Kidney (tissue), 13 donors: ENCODE measurements at regions not wholly inside any gene's neighbourhood (a gene's known extent, or its start where the extent isn't known, plus 50 kb on each side); places are given as distances from the start of the nearest gene placed in this dataset.

Experiments
- DNase-seq, 5 donors: peaks; one replicate each; pipeline ENCODE4 v3.0.0-alpha.2; 2013 to 2020
- FAIRE-seq: peaks from 2 replicates; lab custom pipeline; 2012; peaks lifted over from hg19 to GRCh38; lab: Jason Lieb, UNC
- H3K27ac ChIP-seq, 2 donors: one replicate each; pipeline ENCODE4 v1.7.0; 2013; ENCODE audit warnings: low read depth in 2 of 2, low read length in 2 of 2, inconsistent platforms in 1 of 2
- H3K27me3 ChIP-seq: one replicate; pipeline ENCODE4 v1.7.1; 2013; ENCODE audit warnings: low read length, inconsistent platforms; ENCODE audit not compliant: control insufficient read depth, insufficient read depth
- H3K36me3 ChIP-seq, 3 donors: one replicate each; pipeline versions ENCODE4 v1.7.0 to v1.7.1; 2013; ENCODE audit warnings: low read length in 3 of 3, control low read depth in 1 of 3, inconsistent platforms in 1 of 3; ENCODE audit not compliant: insufficient read depth in 3 of 3, control insufficient read depth in 2 of 3
- H3K4me1 ChIP-seq, 3 donors: one replicate each; pipeline versions ENCODE4 v1.7.0 to v1.7.1; 2013; ENCODE audit warnings: low read length in 3 of 3, inconsistent platforms in 1 of 3, low read depth in 1 of 3; ENCODE audit not compliant: control insufficient read depth in 2 of 3, insufficient read depth in 2 of 3
- H3K4me3 ChIP-seq, 3 donors: one replicate each; pipeline versions ENCODE4 v1.7.0 to v1.8.1; 2013; ENCODE audit warnings: low read length in 3 of 3, control low read depth in 1 of 3, inconsistent platforms in 1 of 3
- H3K9ac ChIP-seq, 3 donors: one replicate each; pipeline versions ENCODE4 v1.7.0 to v1.7.1; 2013; ENCODE audit warnings: low read length in 3 of 3, control low read depth in 1 of 3, inconsistent platforms in 1 of 3
- H3K9me3 ChIP-seq, 3 donors: one replicate each; pipeline versions ENCODE4 v1.7.0 to v1.7.1; 2013; ENCODE audit warnings: low read length in 3 of 3, control low read depth in 1 of 3, inconsistent platforms in 1 of 3; ENCODE audit not compliant: control insufficient read depth in 2 of 3, insufficient read depth in 1 of 3
- intact Hi-C: fragments of 100-400 bp; cut with DNase I; formaldehyde crosslinking; loops from one replicate; pipeline ENCODE4 v1.11.1; 2022
- TF ChIP-seq, protein P1 (sequence below): IDR thresholded peaks from 3 replicates; pipeline ENCODE4 v1.5.1; 2012; ENCODE audit warnings: mild to moderate bottlenecking, moderate library complexity, borderline replicate concordance; ENCODE audit not compliant: insufficient read depth; ENCODE audit errors: extremely low read depth
- donor health status: control.
- donor health status: control.
- donor health status: control.
- donor health status: control.
- donor health status: control.
- donor health status: DM: yes; HTN: yes; CAD: no.
- donor health status: Normal renal cell carcinoma (clear cell type).

DNA sequence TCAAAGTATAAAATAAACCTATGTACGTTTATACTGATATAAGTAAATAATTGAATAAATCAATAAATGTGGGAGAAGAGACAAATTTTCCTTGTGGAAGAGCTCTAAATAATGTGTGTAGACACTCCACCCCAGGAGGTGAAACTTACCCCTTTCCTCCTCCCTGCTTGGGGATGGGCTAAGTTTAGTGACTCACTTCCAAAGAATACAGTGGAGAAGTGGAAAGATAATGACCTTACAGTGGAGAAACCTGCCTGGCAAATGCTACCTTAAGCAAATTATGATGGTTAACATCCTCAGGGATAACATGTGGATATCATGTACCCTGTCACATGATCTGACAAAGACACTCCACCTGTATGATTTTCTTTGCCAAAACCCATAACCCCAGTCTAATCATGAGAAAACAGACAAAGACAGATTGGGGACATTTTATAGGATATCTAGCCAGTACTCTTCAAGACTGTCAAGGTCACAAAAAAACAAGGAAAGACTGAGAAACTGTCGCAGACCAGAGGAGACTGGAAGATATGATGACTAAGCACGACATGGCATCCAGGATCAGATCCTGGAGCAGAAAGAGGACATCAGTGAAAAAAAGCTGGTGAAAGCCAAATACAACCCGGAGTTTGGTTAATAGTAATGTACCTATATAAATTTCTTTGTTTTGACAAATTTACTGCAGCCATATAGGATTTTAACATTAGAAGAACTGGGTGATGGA is 195.5 kb upstream of the PRDM1 start:
- H3K27ac ChIP-seq: no peak overlapping the region
- H3K36me3 ChIP-seq: no peaks in the 10 kb centered on the region
- H3K4me1 ChIP-seq: no peaks in the 10 kb centered on the region
- no peaks in the 10 kb centered on the region for H3K27me3 ChIP-seq
- H3K9me3 ChIP-seq: no peaks in the 10 kb centered on the region
- H3K9ac ChIP-seq: no peak overlapping the region
- intact Hi-C loops: no loop called here
- FAIRE-seq (no peak), DNase-seq (no peak)
- TF ChIP-seq, protein P1, sequence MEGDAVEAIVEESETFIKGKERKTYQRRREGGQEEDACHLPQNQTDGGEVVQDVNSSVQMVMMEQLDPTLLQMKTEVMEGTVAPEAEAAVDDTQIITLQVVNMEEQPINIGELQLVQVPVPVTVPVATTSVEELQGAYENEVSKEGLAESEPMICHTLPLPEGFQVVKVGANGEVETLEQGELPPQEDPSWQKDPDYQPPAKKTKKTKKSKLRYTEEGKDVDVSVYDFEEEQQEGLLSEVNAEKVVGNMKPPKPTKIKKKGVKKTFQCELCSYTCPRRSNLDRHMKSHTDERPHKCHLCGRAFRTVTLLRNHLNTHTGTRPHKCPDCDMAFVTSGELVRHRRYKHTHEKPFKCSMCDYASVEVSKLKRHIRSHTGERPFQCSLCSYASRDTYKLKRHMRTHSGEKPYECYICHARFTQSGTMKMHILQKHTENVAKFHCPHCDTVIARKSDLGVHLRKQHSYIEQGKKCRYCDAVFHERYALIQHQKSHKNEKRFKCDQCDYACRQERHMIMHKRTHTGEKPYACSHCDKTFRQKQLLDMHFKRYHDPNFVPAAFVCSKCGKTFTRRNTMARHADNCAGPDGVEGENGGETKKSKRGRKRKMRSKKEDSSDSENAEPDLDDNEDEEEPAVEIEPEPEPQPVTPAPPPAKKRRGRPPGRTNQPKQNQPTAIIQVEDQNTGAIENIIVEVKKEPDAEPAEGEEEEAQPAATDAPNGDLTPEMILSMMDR: no peak
- H3K4me3 ChIP-seq: no peak overlapping the region

DNA sequence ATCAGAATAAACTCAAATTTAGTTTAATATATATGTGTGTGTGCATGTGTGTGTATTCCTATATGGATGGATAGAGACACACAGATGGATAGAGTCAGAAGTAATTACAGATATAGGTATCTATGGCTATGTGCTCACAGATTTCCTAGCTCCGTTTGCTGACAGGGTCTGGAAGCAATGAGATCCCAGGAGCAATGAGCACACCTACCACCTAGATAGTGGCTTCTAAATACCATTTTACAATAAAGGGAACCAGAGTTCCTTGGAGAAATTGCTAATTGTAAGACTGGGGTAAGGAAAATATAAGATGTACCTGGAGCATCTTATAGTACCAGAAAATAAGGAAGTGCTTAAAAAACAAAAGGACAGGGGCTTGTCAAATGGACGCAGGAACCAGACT is 196.2 kb upstream of the PRDM1 start:
- H3K9ac ChIP-seq: no peak overlapping the region
- TF ChIP-seq, protein P1: no peak
- intact Hi-C loops: no loop called here

DNA sequence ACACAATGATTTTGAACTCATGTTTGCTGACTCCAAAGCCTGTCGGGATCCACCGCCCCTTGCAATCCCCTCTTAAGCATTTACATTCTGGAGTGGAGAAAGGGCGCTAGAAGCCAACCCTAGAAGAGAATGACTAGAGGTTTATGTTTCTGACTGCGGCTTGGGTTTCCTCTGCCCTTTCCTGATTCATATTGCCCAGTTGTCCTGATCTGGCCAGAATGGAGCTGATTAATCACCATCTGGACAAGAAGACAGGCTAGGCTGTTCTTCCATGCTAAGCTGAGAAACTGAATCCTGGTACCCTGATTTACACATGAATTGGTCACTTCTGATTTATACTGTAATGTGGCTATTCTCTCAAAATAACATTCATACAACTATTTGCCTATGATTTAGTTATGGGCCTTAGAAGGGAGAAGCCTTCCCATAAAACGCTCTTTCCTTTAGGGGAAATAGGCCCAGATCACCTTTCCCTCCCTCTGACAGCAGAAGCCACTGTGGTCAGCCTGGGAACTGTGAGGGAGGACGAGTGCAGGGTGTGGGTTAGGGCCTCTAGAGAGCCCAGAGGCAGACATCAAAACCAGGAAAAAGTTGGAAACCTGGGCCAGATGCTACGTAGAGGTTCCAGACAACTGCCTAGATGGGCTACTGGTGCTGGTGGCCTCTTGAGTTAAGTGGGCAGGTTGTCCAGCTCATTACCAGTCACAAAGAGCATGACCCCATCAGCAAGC is 199.2 kb upstream of the PRDM1 start:
- H3K27ac ChIP-seq: no peak overlapping the region
- no peaks in the 10 kb centered on the region for H3K27me3 ChIP-seq
- H3K9ac ChIP-seq: no peak overlapping the region
- TF ChIP-seq, protein P1: no peak
- H3K4me3 ChIP-seq: no peak overlapping the region
- intact Hi-C loops: no loop called here
- no peak for FAIRE-seq
- DNase-seq: peak in 1 of 5 donors; percentile 25
- no peaks in the 10 kb centered on the region for H3K36me3 ChIP-seq
- H3K9me3 ChIP-seq: no peaks in the 10 kb centered on the region
- H3K4me1 ChIP-seq: no peaks in the 10 kb centered on the region

More for the DNA sequence above, 196.2 kb upstream of the PRDM1 start:
- no peaks in the 10 kb centered on the region for H3K9me3 ChIP-seq
- no peaks in the 10 kb centered on the region for H3K27me3 ChIP-seq
- no peaks in the 10 kb centered on the region for H3K4me1 ChIP-seq
- FAIRE-seq: no peak
- no peak overlapping the region for H3K4me3 ChIP-seq
- no peak for DNase-seq
- H3K27ac ChIP-seq: no peak overlapping the region
- H3K36me3 ChIP-seq: no peaks in the 10 kb centered on the region
